ENCODE measurements at regions not wholly inside any gene's neighbourhood (a gene's known extent, or its start where the extent isn't known, plus 50 kb on each side); places are given as distances from the start of the nearest gene placed in this dataset.

GRCh38 chr6:101015541-101015940 lies 134.4 kb upstream of the ASCC3 start:
- intact Hi-C loops (cut with micrococcal nuclease): no loop called here
- Mint-ChIP-seq H3K27me3 (ENCODE audit: insufficient read depth, unreplicated experiment) (no peaks in the 10 kb centered on the region), H3K27ac (ENCODE audit: low read depth, unreplicated experiment) (no peak overlapping the region), H3K9me3 (ENCODE audit: unreplicated experiment) (no peaks in the 10 kb centered on the region), H3K4me3 (ENCODE audit: unreplicated experiment) (no peak overlapping the region), H3K36me3 (ENCODE audit: insufficient read depth, unreplicated experiment) (no peaks in the 10 kb centered on the region), H3K4me1 (ENCODE audit: insufficient read depth, unreplicated experiment) (peaks cover 13% of the 10 kb centered on the region)
- no TSS peak for BruUV-seq (replicated peaks)
- CTCF ChIA-PET: interaction anchor here (1.5 kb wide), 1 partner anchor 11 kb away, joined by 3 read pairs; no protein-coding TSS in a partner anchor
- no peak for DNase-seq (ENCODE audit: unreplicated experiment)
- POLR2A ChIA-PET: no interaction called here
- TF ChIP-seq, protein P1, sequence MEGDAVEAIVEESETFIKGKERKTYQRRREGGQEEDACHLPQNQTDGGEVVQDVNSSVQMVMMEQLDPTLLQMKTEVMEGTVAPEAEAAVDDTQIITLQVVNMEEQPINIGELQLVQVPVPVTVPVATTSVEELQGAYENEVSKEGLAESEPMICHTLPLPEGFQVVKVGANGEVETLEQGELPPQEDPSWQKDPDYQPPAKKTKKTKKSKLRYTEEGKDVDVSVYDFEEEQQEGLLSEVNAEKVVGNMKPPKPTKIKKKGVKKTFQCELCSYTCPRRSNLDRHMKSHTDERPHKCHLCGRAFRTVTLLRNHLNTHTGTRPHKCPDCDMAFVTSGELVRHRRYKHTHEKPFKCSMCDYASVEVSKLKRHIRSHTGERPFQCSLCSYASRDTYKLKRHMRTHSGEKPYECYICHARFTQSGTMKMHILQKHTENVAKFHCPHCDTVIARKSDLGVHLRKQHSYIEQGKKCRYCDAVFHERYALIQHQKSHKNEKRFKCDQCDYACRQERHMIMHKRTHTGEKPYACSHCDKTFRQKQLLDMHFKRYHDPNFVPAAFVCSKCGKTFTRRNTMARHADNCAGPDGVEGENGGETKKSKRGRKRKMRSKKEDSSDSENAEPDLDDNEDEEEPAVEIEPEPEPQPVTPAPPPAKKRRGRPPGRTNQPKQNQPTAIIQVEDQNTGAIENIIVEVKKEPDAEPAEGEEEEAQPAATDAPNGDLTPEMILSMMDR (IDR thresholded peaks at IDR 0.05; ENCODE audit: unreplicated experiment): no peak

DNA sequence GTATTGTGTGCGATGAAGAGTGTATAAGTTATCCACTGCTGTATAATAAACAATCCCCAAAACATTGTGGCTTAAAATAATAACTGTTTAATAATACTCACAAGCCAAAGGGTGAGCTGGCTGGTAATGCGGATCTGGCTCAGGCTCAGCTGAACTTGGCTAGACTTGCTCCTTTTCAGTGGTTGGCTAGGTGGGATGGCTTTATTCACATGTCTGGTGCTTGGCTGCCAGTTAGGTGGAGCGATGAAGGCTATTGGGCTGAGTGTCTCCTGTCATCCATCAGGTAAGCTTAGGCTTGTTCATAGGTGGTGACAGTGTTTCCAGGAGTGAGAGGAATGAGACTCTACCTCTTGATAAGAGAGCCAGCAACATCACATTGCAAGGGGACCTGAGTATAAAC lies 135.0 kb upstream of the ASCC3 start:
- Mint-ChIP-seq H3K27me3 (ENCODE audit: insufficient read depth, unreplicated experiment) (no peaks in the 10 kb centered on the region), H3K4me3 (ENCODE audit: unreplicated experiment) (no peak overlapping the region), H3K36me3 (ENCODE audit: insufficient read depth, unreplicated experiment) (no peaks in the 10 kb centered on the region), H3K9me3 (ENCODE audit: unreplicated experiment) (no peaks in the 10 kb centered on the region), H3K4me1 (ENCODE audit: insufficient read depth, unreplicated experiment) (peaks cover 7% of the 10 kb centered on the region), H3K27ac (ENCODE audit: low read depth, unreplicated experiment) (no peak overlapping the region)
- intact Hi-C loops (cut with micrococcal nuclease): no loop called here
- ChIA-PET POLR2A (no interaction called here), CTCF (interaction anchor here (0.7 to 1.5 kb wide), 2 partner anchors 11 to 63 kb away, joined by 3 to 4 read pairs; no protein-coding TSS in a partner anchor)
- TF ChIP-seq, protein P1 (IDR thresholded peaks at IDR 0.05; ENCODE audit: unreplicated experiment): no peak
- BruUV-seq (replicated peaks): no TSS peak
- no peak for DNase-seq (ENCODE audit: unreplicated experiment)

GRCh38 chr6:101018157-101018556 lies 137.0 kb upstream of the ASCC3 start:
- Mint-ChIP-seq H3K4me3 (ENCODE audit: unreplicated experiment) (no peak overlapping the region), H3K4me1 (ENCODE audit: insufficient read depth, unreplicated experiment) (no peaks in the 10 kb centered on the region), H3K9me3 (ENCODE audit: unreplicated experiment) (no peaks in the 10 kb centered on the region), H3K36me3 (ENCODE audit: insufficient read depth, unreplicated experiment) (no peaks in the 10 kb centered on the region), H3K27ac (ENCODE audit: low read depth, unreplicated experiment) (no peak overlapping the region), H3K27me3 (ENCODE audit: insufficient read depth, unreplicated experiment) (no peaks in the 10 kb centered on the region)
- intact Hi-C loops (cut with micrococcal nuclease): no loop called here
- BruUV-seq (replicated peaks): no TSS peak
- no peak for DNase-seq (ENCODE audit: unreplicated experiment)
- ChIA-PET CTCF (no interaction called here), POLR2A (no interaction called here)
- TF ChIP-seq, protein P1 (IDR thresholded peaks at IDR 0.05; ENCODE audit: unreplicated experiment): no peak

DNA sequence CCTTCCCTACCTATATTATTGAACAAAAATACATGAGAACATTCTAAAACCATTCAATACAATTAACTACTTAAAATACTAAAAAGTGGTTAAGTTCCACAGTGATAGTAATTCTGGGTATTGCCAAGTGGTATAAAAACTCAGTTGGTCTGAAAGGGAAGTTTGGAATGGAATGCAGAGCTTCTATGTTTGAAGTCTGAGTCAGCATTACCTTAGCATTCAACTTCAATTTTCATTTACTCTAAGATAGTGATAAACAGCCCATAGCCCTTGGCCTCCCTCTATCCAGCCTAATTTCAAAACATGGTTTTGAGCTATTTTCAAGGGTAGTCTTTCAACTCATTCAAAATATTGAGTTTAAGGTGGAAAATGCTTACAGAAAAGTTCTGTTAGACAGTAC lies 140.4 kb upstream of the ASCC3 start:
- Mint-ChIP-seq H3K27ac (ENCODE audit: low read depth, unreplicated experiment) (no peak overlapping the region), H3K27me3 (ENCODE audit: insufficient read depth, unreplicated experiment) (no peaks in the 10 kb centered on the region), H3K4me3 (ENCODE audit: unreplicated experiment) (no peak overlapping the region), H3K9me3 (ENCODE audit: unreplicated experiment) (no peaks in the 10 kb centered on the region), H3K4me1 (ENCODE audit: insufficient read depth, unreplicated experiment) (no peaks in the 10 kb centered on the region), H3K36me3 (ENCODE audit: insufficient read depth, unreplicated experiment) (no peaks in the 10 kb centered on the region)
- BruUV-seq (replicated peaks): no TSS peak
- CTCF ChIA-PET: no interaction called here
- intact Hi-C loops (cut with micrococcal nuclease): no loop called here
- no peak for DNase-seq (ENCODE audit: unreplicated experiment)
- POLR2A ChIA-PET: no interaction called here
- TF ChIP-seq, protein P1 (IDR thresholded peaks at IDR 0.05; ENCODE audit: unreplicated experiment): no peak
